GM19372 (cell line): ENCODE measurements at regions not wholly inside any gene's neighbourhood (a gene's known extent, or its start where the extent isn't known, plus 50 kb on each side); places are given as distances from the start of the nearest gene placed in this dataset.

ENCODE experiments used
- ATAC-seq: cut with Tn5 transposase; IDR thresholded peaks from one replicate; pipeline ENCODE4 v1.9.1; 2021; ENCODE audit warnings: mild to moderate bottlenecking, low read depth, moderate library complexity; ENCODE audit not compliant: unreplicated experiment

GRCh38 chr15:36361351-36361870, 218.0 kb upstream of the CDIN1 start:
- ATAC-seq: no peak

GRCh38 chr15:36362509-36362915, 216.9 kb upstream of the CDIN1 start:
- no peak for ATAC-seq

- no peak for ATAC-seq
Observed at GRCh38 chr15:36363335-36363734, 216.1 kb upstream of the CDIN1 start.

GRCh38 chr15:36364377-36364776, 215.0 kb upstream of the CDIN1 start:
- no peak for ATAC-seq

GRCh38 chr15:36365963-36366362, 213.5 kb upstream of the CDIN1 start:
- ATAC-seq: no peak

- ATAC-seq: no peak
Observed at GRCh38 chr15:36370051-36370730, 209.2 kb upstream of the CDIN1 start.

- ATAC-seq: no peak
Observed at GRCh38 chr15:36370731-36371112, 208.7 kb upstream of the CDIN1 start.

GRCh38 chr15:36371509-36371908, 207.9 kb upstream of the CDIN1 start:
- ATAC-seq: no peak

- ATAC-seq: no peak
Observed at GRCh38 chr15:36372968-36373367, 206.5 kb upstream of the CDIN1 start.

GRCh38 chr15:36373550-36373949, 205.9 kb upstream of the CDIN1 start:
- no peak for ATAC-seq

- no peak for ATAC-seq
Observed at GRCh38 chr15:36389107-36389506, 190.3 kb upstream of the CDIN1 start.

GRCh38 chr15:36390491-36390890, 188.9 kb upstream of the CDIN1 start:
- ATAC-seq: no peak

- ATAC-seq: no peak
Observed at GRCh38 chr15:36392676-36393266, 186.7 kb upstream of the CDIN1 start.

- ATAC-seq: no peak
Observed at GRCh38 chr15:36398212-36398611, 181.2 kb upstream of the CDIN1 start.

GRCh38 chr15:36399276-36399675, 180.2 kb upstream of the CDIN1 start:
- no peak for ATAC-seq

- ATAC-seq: no peak
Observed at GRCh38 chr15:36400936-36401585, 178.4 kb upstream of the CDIN1 start.

- ATAC-seq: no peak
Observed at GRCh38 chr15:36401586-36401966, 177.8 kb upstream of the CDIN1 start.

- no peak for ATAC-seq
Observed at GRCh38 chr15:36403351-36403750, 176.1 kb upstream of the CDIN1 start.

GRCh38 chr15:36406366-36406765, 173.1 kb upstream of the CDIN1 start:
- ATAC-seq: no peak

- no peak for ATAC-seq
Observed at GRCh38 chr15:36406911-36407310, 172.5 kb upstream of the CDIN1 start.

- ATAC-seq: no peak
Observed at GRCh38 chr15:36407647-36408046, 171.8 kb upstream of the CDIN1 start.

GRCh38 chr15:36409819-36410218, 169.6 kb upstream of the CDIN1 start:
- no peak for ATAC-seq
